ENCODE measurements at regions not wholly inside any gene's neighbourhood (a gene's known extent, or its start where the extent isn't known, plus 50 kb on each side); places are given as distances from the start of the nearest gene placed in this dataset.

DNA sequence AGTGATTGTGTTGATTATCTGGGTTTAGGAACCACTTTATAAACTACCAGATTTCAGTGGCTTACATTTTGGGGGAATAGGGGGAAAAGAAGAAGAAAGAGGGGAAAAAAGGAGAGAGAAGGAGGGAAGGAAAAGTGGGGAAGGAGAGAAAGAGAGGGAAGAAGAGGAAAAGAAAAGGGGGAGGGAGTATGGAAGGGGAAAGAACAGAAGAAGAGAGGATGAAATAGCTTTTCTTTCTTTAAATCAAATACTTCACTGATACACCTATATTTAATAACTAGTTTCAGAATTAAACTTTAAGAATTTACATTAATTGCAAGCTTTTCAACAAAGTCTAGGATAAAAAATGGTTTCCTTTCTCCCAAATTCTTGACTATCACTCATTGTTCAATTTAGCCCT, 289.6 kb downstream of the SDHAF3 start:
- no peaks in the 10 kb centered on the region for H3K9me3 Mint-ChIP-seq
- peaks cover 3% of the 10 kb centered on the region for H3K27me3 Mint-ChIP-seq (ENCODE audit: low read depth, poor library complexity)
- peaks cover 21% of the 10 kb centered on the region for H3K4me1 Mint-ChIP-seq
- TF ChIP-seq, protein P1, sequence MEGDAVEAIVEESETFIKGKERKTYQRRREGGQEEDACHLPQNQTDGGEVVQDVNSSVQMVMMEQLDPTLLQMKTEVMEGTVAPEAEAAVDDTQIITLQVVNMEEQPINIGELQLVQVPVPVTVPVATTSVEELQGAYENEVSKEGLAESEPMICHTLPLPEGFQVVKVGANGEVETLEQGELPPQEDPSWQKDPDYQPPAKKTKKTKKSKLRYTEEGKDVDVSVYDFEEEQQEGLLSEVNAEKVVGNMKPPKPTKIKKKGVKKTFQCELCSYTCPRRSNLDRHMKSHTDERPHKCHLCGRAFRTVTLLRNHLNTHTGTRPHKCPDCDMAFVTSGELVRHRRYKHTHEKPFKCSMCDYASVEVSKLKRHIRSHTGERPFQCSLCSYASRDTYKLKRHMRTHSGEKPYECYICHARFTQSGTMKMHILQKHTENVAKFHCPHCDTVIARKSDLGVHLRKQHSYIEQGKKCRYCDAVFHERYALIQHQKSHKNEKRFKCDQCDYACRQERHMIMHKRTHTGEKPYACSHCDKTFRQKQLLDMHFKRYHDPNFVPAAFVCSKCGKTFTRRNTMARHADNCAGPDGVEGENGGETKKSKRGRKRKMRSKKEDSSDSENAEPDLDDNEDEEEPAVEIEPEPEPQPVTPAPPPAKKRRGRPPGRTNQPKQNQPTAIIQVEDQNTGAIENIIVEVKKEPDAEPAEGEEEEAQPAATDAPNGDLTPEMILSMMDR (IDR thresholded peaks at IDR 0.05): no peak
- DNase-seq: no peak
- no peak overlapping the region for H3K27ac Mint-ChIP-seq
- H3K4me3 Mint-ChIP-seq: no peak overlapping the region
- no peaks in the 10 kb centered on the region for H3K36me3 Mint-ChIP-seq (ENCODE audit: low read depth)

DNA sequence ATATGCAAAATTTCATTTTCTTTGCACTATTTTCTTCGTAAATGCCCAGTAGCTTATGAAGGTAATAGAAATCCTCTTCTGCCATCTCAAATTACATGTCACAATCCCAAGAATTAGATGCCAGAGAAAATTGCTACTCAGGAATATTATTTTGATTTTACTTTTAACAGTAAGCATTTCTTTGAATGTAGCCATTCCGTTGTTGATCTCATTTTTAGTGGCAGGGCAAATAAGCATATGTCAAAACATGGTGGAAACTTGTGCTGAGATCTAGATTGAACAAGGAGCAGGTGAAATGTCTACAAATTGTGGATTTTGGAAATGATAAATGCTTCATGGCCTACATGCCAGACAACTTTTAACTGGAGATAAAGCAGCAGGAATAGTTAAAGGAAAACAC, 291.8 kb downstream of the SDHAF3 start:
- H3K27me3 Mint-ChIP-seq (ENCODE audit: low read depth, poor library complexity): peaks cover 3% of the 10 kb centered on the region
- TF ChIP-seq, protein P1 (IDR thresholded peaks at IDR 0.05): no peak

DNA sequence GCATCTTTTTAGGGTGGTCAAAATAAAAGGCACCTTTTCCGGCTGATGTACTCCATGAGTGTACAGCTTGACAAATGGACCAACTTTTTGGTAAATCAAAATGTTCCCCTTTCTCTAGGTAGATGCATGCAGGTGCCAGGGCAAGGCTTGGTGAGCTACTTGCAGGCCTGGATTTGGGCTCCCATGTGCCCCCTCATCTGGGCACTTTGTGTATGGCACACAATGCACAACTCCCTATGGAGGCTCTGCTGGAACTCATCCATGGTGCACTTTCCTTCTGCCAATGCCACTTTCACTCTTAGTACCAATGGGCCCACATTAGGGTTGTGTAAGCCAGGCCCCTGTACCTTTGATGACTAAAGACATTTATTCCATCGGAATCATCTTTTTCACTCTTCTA, 300.8 kb downstream of the SDHAF3 start:
- peaks cover 12% of the 10 kb centered on the region for H3K9me3 Mint-ChIP-seq
- H3K4me1 Mint-ChIP-seq: peaks cover 10% of the 10 kb centered on the region
- no peak for DNase-seq
- TF ChIP-seq, protein P1 (IDR thresholded peaks at IDR 0.05): no peak
- no peaks in the 10 kb centered on the region for H3K27me3 Mint-ChIP-seq (ENCODE audit: low read depth, poor library complexity)
- no peaks in the 10 kb centered on the region for H3K36me3 Mint-ChIP-seq (ENCODE audit: low read depth)
- H3K4me3 Mint-ChIP-seq: no peak overlapping the region
- no peak overlapping the region for H3K27ac Mint-ChIP-seq

More for the DNA sequence above, 291.8 kb downstream of the SDHAF3 start:
- Mint-ChIP-seq H3K27ac (no peak overlapping the region), H3K4me3 (no peak overlapping the region), H3K4me1 (peaks cover 21% of the 10 kb centered on the region), H3K36me3 (ENCODE audit: low read depth) (no peaks in the 10 kb centered on the region), H3K9me3 (no peaks in the 10 kb centered on the region)
- no peak for DNase-seq

DNA sequence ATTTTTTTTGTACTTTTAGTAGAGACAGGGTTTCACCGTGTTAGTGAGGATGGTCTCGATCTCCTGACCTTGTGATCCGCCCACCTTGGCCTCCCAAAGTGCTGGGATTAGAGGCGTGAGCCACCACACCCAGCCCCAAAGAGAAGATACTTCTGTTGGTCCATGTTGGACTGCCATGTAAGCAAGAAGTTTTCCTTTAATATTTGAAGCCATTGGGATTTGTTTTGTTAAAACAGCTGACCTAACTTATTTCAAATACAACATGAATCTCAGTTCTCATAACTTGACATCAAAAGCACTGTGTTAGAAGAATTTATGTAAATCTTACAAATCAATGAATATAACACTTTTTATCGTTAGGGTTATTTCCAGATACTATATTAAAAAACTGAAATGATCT, 302.4 kb downstream of the SDHAF3 start:
- Mint-ChIP-seq H3K9me3 (peaks cover 24% of the 10 kb centered on the region), H3K36me3 (ENCODE audit: low read depth) (no peaks in the 10 kb centered on the region), H3K4me1 (peaks cover 10% of the 10 kb centered on the region), H3K27ac (no peak overlapping the region), H3K27me3 (ENCODE audit: low read depth, poor library complexity) (no peaks in the 10 kb centered on the region), H3K4me3 (no peak overlapping the region)
- no peak for DNase-seq
- TF ChIP-seq, protein P1 (IDR thresholded peaks at IDR 0.05): no peak

DNA sequence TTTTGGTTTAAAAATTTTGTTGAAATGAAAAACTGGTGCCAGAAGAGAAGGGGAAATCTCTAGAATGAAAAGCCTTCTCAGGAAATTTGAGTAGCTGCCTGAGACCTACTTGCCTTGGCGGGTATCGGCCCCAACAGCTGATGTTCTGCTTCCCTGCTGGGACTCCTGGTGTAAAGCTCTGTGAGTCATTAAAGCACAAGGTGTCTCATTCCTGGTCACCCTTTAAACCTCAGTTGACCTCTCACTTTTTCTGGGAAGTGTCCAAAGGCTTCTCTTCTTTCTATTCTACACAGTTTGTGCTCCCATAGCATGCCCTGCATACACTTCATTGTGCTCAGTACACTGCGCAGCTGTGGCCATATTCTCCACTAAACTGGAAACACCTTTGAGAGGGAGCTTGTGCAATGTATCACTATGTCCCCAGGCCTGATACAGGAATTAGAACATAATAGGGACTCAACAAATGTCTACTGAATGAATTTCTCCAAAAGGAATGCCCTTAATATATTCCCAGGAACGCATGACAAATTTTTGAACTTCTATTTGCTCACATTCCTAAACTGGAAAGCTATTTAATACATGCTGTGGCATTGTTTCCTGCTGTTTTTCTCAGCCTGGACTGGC, 303.9 kb downstream of the SDHAF3 start:
- H3K4me3 Mint-ChIP-seq: no peak overlapping the region
- no peaks in the 10 kb centered on the region for H3K27me3 Mint-ChIP-seq (ENCODE audit: low read depth, poor library complexity)
- peaks cover 22% of the 10 kb centered on the region for H3K9me3 Mint-ChIP-seq
- H3K4me1 Mint-ChIP-seq: peaks cover 10% of the 10 kb centered on the region
- no peak overlapping the region for H3K27ac Mint-ChIP-seq
- H3K36me3 Mint-ChIP-seq (ENCODE audit: low read depth): no peaks in the 10 kb centered on the region
- TF ChIP-seq, protein P1 (IDR thresholded peaks at IDR 0.05): no peak
- no peak for DNase-seq

DNA sequence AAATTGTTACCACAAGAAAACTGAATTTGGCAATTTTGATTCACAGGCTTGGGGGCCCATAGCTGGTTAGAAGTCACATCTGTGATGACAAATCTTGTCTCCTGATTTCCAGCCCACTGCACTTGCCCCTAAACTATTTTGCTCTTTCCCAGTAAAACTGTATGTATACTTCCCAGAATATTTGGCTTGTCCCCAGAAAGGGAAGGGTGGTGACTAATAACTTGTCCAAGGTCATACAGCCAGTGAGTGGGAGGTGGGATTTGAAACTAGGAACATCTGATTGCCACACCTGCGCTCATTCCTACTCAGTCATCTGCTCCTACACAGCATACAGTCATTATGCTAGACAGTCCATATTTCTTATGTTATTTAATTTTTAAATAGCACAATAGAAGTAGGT, 304.5 kb downstream of the SDHAF3 start:
- Mint-ChIP-seq H3K27me3 (ENCODE audit: low read depth, poor library complexity) (no peaks in the 10 kb centered on the region), H3K4me1 (peaks cover 13% of the 10 kb centered on the region), H3K27ac (no peak overlapping the region), H3K36me3 (ENCODE audit: low read depth) (no peaks in the 10 kb centered on the region), H3K4me3 (no peak overlapping the region), H3K9me3 (peaks cover 22% of the 10 kb centered on the region)
- TF ChIP-seq, protein P1 (IDR thresholded peaks at IDR 0.05): no peak
- no peak for DNase-seq
